RWPE2 (cell line): ENCODE measurements at regions not wholly inside any gene's neighbourhood (a gene's known extent, or its start where the extent isn't known, plus 50 kb on each side); places are given as distances from the start of the nearest gene placed in this dataset.
A peak's percentile ranks its signal among the peaks of the same experiment; 100 is the strongest.

Source experiments
- ATAC-seq: fragments of 200-7000 bp; cut with Tn5 transposase; 3 replicates; pipeline ENCODE4 v1.9.1; 2021; ENCODE audit warnings: low read depth
- DNase-seq: peaks from one replicate; pipeline ENCODE4 v3.0.0-alpha.2; 2020; ENCODE audit warnings: low spot score
- H3K27ac ChIP-seq: fragments of 450-650 bp; 2 replicates; pipeline ENCODE4 v1.5.1; 2017; ENCODE audit warnings: mild to moderate bottlenecking; ENCODE audit not compliant: poor library complexity, severe bottlenecking
- H3K27me3 ChIP-seq: fragments of 250-450 bp; sonication (Bioruptor Pico); 2 replicates; pipeline ENCODE4 v1.5.1; 2021; ENCODE audit warnings: mild to moderate bottlenecking, moderate library complexity; ENCODE audit not compliant: insufficient read depth, poor library complexity, severe bottlenecking
- H3K36me3 ChIP-seq: fragments of 250-450 bp; sonication (Bioruptor Pico); 2 replicates; pipeline ENCODE4 v1.5.1; 2020; ENCODE audit warnings: low read depth, mild to moderate bottlenecking, moderate library complexity
- H3K4me1 ChIP-seq: fragments of 250-450 bp; sonication (Bioruptor Pico); 2 replicates; pipeline ENCODE4 v1.5.1; 2021; ENCODE audit warnings: mild to moderate bottlenecking, moderate library complexity; ENCODE audit not compliant: insufficient read depth, poor library complexity, severe bottlenecking
- H3K4me3 ChIP-seq: fragments of 250-450 bp; sonication (Bioruptor Pico); 2 replicates; pipeline ENCODE4 v1.5.1; 2021; ENCODE audit warnings: mild to moderate bottlenecking, moderate library complexity; ENCODE audit not compliant: severe bottlenecking
- H3K9me3 ChIP-seq: fragments of 250-450 bp; sonication (Bioruptor Pico); 2 replicates; pipeline ENCODE4 v1.5.1; 2021; ENCODE audit warnings: mild to moderate bottlenecking, moderate library complexity; ENCODE audit not compliant: severe bottlenecking
- CTCF ChIP-seq: fragments of 450-650 bp; IDR thresholded peaks from one replicate; pipeline ENCODE4 v1.5.1; 2017; ENCODE audit warnings: mild to moderate bottlenecking, moderate library complexity; ENCODE audit not compliant: poor library complexity, severe bottlenecking

GRCh38 chr2:165009466-165009865 is 54.1 kb upstream of the SLC38A11 start:
- peak overlapping the region; percentile 46 for H3K27ac ChIP-seq
- H3K36me3 ChIP-seq: no peaks in the 10 kb centered on the region
- no peak for DNase-seq
- peaks cover 15% of the 10 kb centered on the region for H3K4me1 ChIP-seq
- TF ChIP-seq CTCF: no peak
- H3K4me3 ChIP-seq: no peak overlapping the region
- ATAC-seq: peak; percentile 57
- H3K27me3 ChIP-seq: no peaks in the 10 kb centered on the region
- H3K9me3 ChIP-seq: no peaks in the 10 kb centered on the region

GRCh38 chr2:165008730-165009315 is 53.5 kb upstream of the SLC38A11 start:
- no peaks in the 10 kb centered on the region for H3K27me3 ChIP-seq
- H3K4me1 ChIP-seq: peaks cover 15% of the 10 kb centered on the region
- H3K4me3 ChIP-seq: no peak overlapping the region
- H3K36me3 ChIP-seq: no peaks in the 10 kb centered on the region
- ATAC-seq (peak; percentile 98), DNase-seq (no peak)
- H3K9me3 ChIP-seq: no peaks in the 10 kb centered on the region
- peak overlapping the region; percentile 46 for H3K27ac ChIP-seq
- no peak for TF ChIP-seq CTCF

GRCh38 chr2:165007161-165007744 is 51.9 kb upstream of the SLC38A11 start:
- TF ChIP-seq CTCF: no peak

More at GRCh38 chr2:165007161-165007744, 51.9 kb upstream of the SLC38A11 start:
- H3K4me3 ChIP-seq: no peak overlapping the region
- no peaks in the 10 kb centered on the region for H3K27me3 ChIP-seq
- no peaks in the 10 kb centered on the region for H3K9me3 ChIP-seq
- no peak for DNase-seq
- H3K4me1 ChIP-seq: peaks cover 15% of the 10 kb centered on the region
- H3K27ac ChIP-seq: no peak overlapping the region
- ATAC-seq: no peak
- H3K36me3 ChIP-seq: no peaks in the 10 kb centered on the region
